WI38 (cell line): ENCODE measurements at regions not wholly inside any gene's neighbourhood (a gene's known extent, or its start where the extent isn't known, plus 50 kb on each side); places are given as distances from the start of the nearest gene placed in this dataset.

Experiments
- H3K4me3 ChIP-seq: 2 replicates; pipeline ENCODE4 v1.5.1; 2011; ENCODE audit warnings: low read depth, mild to moderate bottlenecking, control low read depth, low read length
- CTCF ChIP-seq: IDR thresholded peaks from 2 replicates; pipeline ENCODE4 v1.5.1; 2012; ENCODE audit warnings: low read depth, mild to moderate bottlenecking, control low read depth, low read length

- TF ChIP-seq CTCF = no peak
- no peak overlapping the region for H3K4me3 ChIP-seq
Measured at GRCh38 chr2:190827720-190828119, 52.9 kb upstream of the GLS start.

GRCh38 chr2:190829642-190830041 lies 51.0 kb upstream of the GLS start:
- no peak overlapping the region for H3K4me3 ChIP-seq

More at GRCh38 chr2:190829642-190830041, 51.0 kb upstream of the GLS start:
- no peak for TF ChIP-seq CTCF
